ENCODE measurements at regions not wholly inside any gene's neighbourhood (a gene's known extent, or its start where the extent isn't known, plus 50 kb on each side); places are given as distances from the start of the nearest gene placed in this dataset.
"Not testable (repeated sequence)": the region's sequence is repeated elsewhere in the genome, so short reads cannot be mapped to it uniquely, and the experiment has no call there.

DNA sequence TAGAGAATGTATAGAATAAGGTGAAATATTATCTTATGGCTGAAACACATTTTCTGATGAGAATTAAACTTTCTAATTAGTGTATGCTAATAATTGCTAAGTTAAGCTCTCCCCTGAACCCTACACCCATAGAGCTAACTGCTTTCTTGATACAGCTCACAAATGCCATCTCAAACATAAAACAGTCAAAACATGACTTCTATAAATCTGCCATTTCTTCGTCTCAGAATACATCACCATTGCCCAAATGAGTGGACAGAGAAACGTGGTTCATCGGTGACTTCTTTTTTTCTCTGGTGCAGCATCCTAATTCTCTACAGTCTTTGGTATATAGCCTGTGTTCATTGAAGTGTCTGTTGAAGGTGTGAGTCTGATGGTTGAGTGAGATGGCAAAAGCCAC lies 554.6 kb downstream of the NLGN4X start:
- FAIRE-seq: no peak

DNA sequence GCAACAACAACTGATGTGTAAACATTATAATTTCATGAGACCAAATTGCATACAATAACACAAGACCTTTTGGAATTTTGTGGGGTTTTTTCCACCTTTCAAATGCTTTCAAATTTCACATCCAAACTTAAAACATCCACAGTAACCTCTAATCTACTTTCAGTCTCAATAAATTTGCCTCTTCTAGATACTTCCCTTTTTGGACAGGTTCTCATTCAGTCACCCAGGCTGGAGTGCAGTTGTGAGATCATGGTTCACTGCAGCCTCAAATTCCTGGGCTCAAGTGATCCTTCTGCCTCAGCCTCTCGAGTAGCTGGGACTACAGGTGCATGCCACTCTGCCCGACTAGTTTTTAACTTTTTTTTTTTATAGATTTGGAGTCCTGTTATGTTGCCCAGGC lies 556.6 kb downstream of the NLGN4X start:
- H3K36me3 ChIP-seq (ENCODE audit: control insufficient read depth in 2 of 2, extremely low read depth in 1 of 2, insufficient read depth in 2 of 2, low read length in 2 of 2): no peaks in the 10 kb centered on the region
- H3K27ac ChIP-seq (ENCODE audit: insufficient read depth, low read depth, low read length): no peak overlapping the region
- H3K79me2 ChIP-seq (ENCODE audit: control insufficient read depth, insufficient read depth, low read length): no peaks in the 10 kb centered on the region
- BruUV-seq (replicated peaks): no TSS peak
- no peak for FAIRE-seq
- intact Hi-C loops (cut with micrococcal nuclease) (no loop called here), dilution Hi-C loops (cut with MboI; ENCODE audit: extremely low pct_ligation_motif_present, low sequenced_read_pairs) (no loop called here)
- ChIA-PET CTCF (no interaction called here), POLR2A (no interaction called here)
- no peaks in the 10 kb centered on the region for H3K9me1 ChIP-seq (replicated peaks; ENCODE audit: control insufficient read depth, extremely low read depth, insufficient read depth, low read length)
- DNase-seq (ENCODE audit: low read depth, low spot score): no peak
- no peak overlapping the region for H2AFZ ChIP-seq (ENCODE audit: low read depth, low read length)
- H3K9me3 ChIP-seq (replicated peaks; ENCODE audit: control insufficient read depth, insufficient read depth, low read length): no peaks in the 10 kb centered on the region
- H3K9ac ChIP-seq (replicated peaks; ENCODE audit: extremely low read depth, insufficient read depth, low read length): no peak overlapping the region
- H3K4me2 ChIP-seq (ENCODE audit: insufficient read depth, low read length): no peak overlapping the region
- TF ChIP-seq POLR2AphosphoS5 (IDR thresholded peaks at IDR 0.05; ENCODE audit: insufficient read depth, low read depth, low read length) (no peak), JUN (IDR thresholded peaks at IDR 0.05; ENCODE audit: borderline replicate concordance, insufficient read depth, insufficient read length, low read depth) (no peak), MAX (IDR thresholded peaks at IDR 0.05; ENCODE audit: insufficient read depth, insufficient read length) (no peak), GATA2 (IDR thresholded peaks at IDR 0.05; ENCODE audit: insufficient read depth, insufficient read length, low read depth, low read length) (no peak), POLR2A (IDR thresholded peaks at IDR 0.05; ENCODE audit: low read depth, low read length) (no peak), MYC (IDR thresholded peaks at IDR 0.05; ENCODE audit: low read depth, low read length) (no peak), FOS (IDR thresholded peaks at IDR 0.05; ENCODE audit: borderline replicate concordance, insufficient read depth, low read length) (no peak), EZH2 (IDR thresholded peaks at IDR 0.05; ENCODE audit: borderline replicate concordance, low read depth, low read length, severe bottlenecking) (no peak)
- TF ChIP-seq, protein P1, sequence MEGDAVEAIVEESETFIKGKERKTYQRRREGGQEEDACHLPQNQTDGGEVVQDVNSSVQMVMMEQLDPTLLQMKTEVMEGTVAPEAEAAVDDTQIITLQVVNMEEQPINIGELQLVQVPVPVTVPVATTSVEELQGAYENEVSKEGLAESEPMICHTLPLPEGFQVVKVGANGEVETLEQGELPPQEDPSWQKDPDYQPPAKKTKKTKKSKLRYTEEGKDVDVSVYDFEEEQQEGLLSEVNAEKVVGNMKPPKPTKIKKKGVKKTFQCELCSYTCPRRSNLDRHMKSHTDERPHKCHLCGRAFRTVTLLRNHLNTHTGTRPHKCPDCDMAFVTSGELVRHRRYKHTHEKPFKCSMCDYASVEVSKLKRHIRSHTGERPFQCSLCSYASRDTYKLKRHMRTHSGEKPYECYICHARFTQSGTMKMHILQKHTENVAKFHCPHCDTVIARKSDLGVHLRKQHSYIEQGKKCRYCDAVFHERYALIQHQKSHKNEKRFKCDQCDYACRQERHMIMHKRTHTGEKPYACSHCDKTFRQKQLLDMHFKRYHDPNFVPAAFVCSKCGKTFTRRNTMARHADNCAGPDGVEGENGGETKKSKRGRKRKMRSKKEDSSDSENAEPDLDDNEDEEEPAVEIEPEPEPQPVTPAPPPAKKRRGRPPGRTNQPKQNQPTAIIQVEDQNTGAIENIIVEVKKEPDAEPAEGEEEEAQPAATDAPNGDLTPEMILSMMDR (IDR thresholded peaks at IDR 0.05; ENCODE audit: extremely low read depth in 1 of 2, insufficient read depth in 1 of 2, low read depth in 1 of 2, low read length in 2 of 2): no peak
- H4K20me1 ChIP-seq (replicated peaks; ENCODE audit: control insufficient read depth, extremely low read depth, insufficient read depth, low read length): no peaks in the 10 kb centered on the region
- H3K4me3 ChIP-seq (replicated peaks in 1 of 3; ENCODE audit: insufficient read depth in 1 of 3, low read depth in 1 of 3, low read length in 3 of 3): no peak overlapping the region
- no peaks in the 10 kb centered on the region for H3K4me1 ChIP-seq (ENCODE audit: control insufficient read depth, extremely low read depth, insufficient read depth, low read length)
- no peaks in the 10 kb centered on the region for H3K27me3 ChIP-seq (ENCODE audit: control insufficient read depth in 2 of 2, insufficient read depth in 2 of 2, low read length in 2 of 2)

More for the DNA sequence above, 554.6 kb downstream of the NLGN4X start:
- Histone ChIP-seq H3K79me2 (ENCODE audit: control insufficient read depth, insufficient read depth, low read length) (no peaks in the 10 kb centered on the region), H4K20me1 (replicated peaks; ENCODE audit: control insufficient read depth, extremely low read depth, insufficient read depth, low read length) (no peaks in the 10 kb centered on the region), H3K27ac (ENCODE audit: insufficient read depth, low read depth, low read length) (no peak overlapping the region), H2AFZ (ENCODE audit: low read depth, low read length) (no peak overlapping the region), H3K9ac (replicated peaks; ENCODE audit: extremely low read depth, insufficient read depth, low read length) (no peak overlapping the region), H3K4me1 (ENCODE audit: control insufficient read depth, extremely low read depth, insufficient read depth, low read length) (no peaks in the 10 kb centered on the region), H3K9me1 (replicated peaks; ENCODE audit: control insufficient read depth, extremely low read depth, insufficient read depth, low read length) (no peaks in the 10 kb centered on the region), H3K27me3 (ENCODE audit: control insufficient read depth in 2 of 2, insufficient read depth in 2 of 2, low read length in 2 of 2) (no peaks in the 10 kb centered on the region), H3K4me3 (replicated peaks in 1 of 3; ENCODE audit: insufficient read depth in 1 of 3, low read depth in 1 of 3, low read length in 3 of 3) (no peak overlapping the region), H3K36me3 (ENCODE audit: control insufficient read depth in 2 of 2, extremely low read depth in 1 of 2, insufficient read depth in 2 of 2, low read length in 2 of 2) (no peaks in the 10 kb centered on the region), H3K9me3 (replicated peaks; ENCODE audit: control insufficient read depth, insufficient read depth, low read length) (no peaks in the 10 kb centered on the region), H3K4me2 (ENCODE audit: insufficient read depth, low read length) (no peak overlapping the region)
- BruUV-seq (replicated peaks): no TSS peak
- POLR2A ChIA-PET: no interaction called here
- TF ChIP-seq POLR2AphosphoS5 (IDR thresholded peaks at IDR 0.05; ENCODE audit: insufficient read depth, low read depth, low read length): no peak
- dilution Hi-C loops (cut with MboI; ENCODE audit: extremely low pct_ligation_motif_present, low sequenced_read_pairs): no loop called here
- no peak for DNase-seq (ENCODE audit: low read depth, low spot score)
- CTCF ChIA-PET: no interaction called here
- intact Hi-C loops (cut with micrococcal nuclease): no loop called here

GRCh38 chrX:5666689-5667088 lies 562.0 kb downstream of the NLGN4X start:
- POLR2A ChIA-PET; CTCF ChIA-PET; intact Hi-C loops (cut with micrococcal nuclease); H3K9me1 ChIP-seq (replicated peaks; ENCODE audit: control insufficient read depth, extremely low read depth, insufficient read depth, low read length); dilution Hi-C loops (cut with MboI; ENCODE audit: extremely low pct_ligation_motif_present, low sequenced_read_pairs); FAIRE-seq; H3K79me2 ChIP-seq (ENCODE audit: control insufficient read depth, insufficient read depth, low read length); H3K4me2 ChIP-seq (ENCODE audit: insufficient read depth, low read length); H3K27me3 ChIP-seq (ENCODE audit: control insufficient read depth in 2 of 2, insufficient read depth in 2 of 2, low read length in 2 of 2); H3K27ac ChIP-seq (ENCODE audit: insufficient read depth, low read depth, low read length); H4K20me1 ChIP-seq (replicated peaks; ENCODE audit: control insufficient read depth, extremely low read depth, insufficient read depth, low read length); H3K9me3 ChIP-seq (replicated peaks; ENCODE audit: control insufficient read depth, insufficient read depth, low read length); H3K36me3 ChIP-seq (ENCODE audit: control insufficient read depth in 2 of 2, extremely low read depth in 1 of 2, insufficient read depth in 2 of 2, low read length in 2 of 2); H3K9ac ChIP-seq (replicated peaks; ENCODE audit: extremely low read depth, insufficient read depth, low read length); H3K4me1 ChIP-seq (ENCODE audit: control insufficient read depth, extremely low read depth, insufficient read depth, low read length); BruUV-seq (replicated peaks); DNase-seq (ENCODE audit: low read depth, low spot score); H3K4me3 ChIP-seq (replicated peaks in 1 of 3; ENCODE audit: insufficient read depth in 1 of 3, low read depth in 1 of 3, low read length in 3 of 3); H2AFZ ChIP-seq (ENCODE audit: low read depth, low read length): not testable (repeated sequence)
